ENCODE measurements at regions not wholly inside any gene's neighbourhood (a gene's known extent, or its start where the extent isn't known, plus 50 kb on each side); places are given as distances from the start of the nearest gene placed in this dataset.

- H3K27ac ChIP-seq (replicated peaks in 1 of 4) = no peak overlapping the region
- 63% methylated on average over 3 of the region's 3 CpGs for WGBS
- H3K36me3 ChIP-seq = no peaks in the 10 kb centered on the region
- DNase-seq (ENCODE audit: extremely low spot score) = no peak
- no peak overlapping the region for H3K4me3 ChIP-seq
- no peaks in the 10 kb centered on the region for H3K27me3 ChIP-seq
- H3K4me1 ChIP-seq = no peaks in the 10 kb centered on the region
- intact Hi-C loops (cut with DNase I) = no loop called here
- no peaks in the 10 kb centered on the region for H3K9me3 ChIP-seq
- TF ChIP-seq, protein P1, sequence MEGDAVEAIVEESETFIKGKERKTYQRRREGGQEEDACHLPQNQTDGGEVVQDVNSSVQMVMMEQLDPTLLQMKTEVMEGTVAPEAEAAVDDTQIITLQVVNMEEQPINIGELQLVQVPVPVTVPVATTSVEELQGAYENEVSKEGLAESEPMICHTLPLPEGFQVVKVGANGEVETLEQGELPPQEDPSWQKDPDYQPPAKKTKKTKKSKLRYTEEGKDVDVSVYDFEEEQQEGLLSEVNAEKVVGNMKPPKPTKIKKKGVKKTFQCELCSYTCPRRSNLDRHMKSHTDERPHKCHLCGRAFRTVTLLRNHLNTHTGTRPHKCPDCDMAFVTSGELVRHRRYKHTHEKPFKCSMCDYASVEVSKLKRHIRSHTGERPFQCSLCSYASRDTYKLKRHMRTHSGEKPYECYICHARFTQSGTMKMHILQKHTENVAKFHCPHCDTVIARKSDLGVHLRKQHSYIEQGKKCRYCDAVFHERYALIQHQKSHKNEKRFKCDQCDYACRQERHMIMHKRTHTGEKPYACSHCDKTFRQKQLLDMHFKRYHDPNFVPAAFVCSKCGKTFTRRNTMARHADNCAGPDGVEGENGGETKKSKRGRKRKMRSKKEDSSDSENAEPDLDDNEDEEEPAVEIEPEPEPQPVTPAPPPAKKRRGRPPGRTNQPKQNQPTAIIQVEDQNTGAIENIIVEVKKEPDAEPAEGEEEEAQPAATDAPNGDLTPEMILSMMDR (IDR thresholded peaks at IDR 0.05) = no peak
- TF ChIP-seq POLR2A (IDR thresholded peaks at IDR 0.05; ENCODE audit: low read depth) (no peak), EP300 (IDR thresholded peaks at IDR 0.05) (no peak), POLR2AphosphoS5 (IDR thresholded peaks at IDR 0.05) (no peak)
These were observed 64.7 kb upstream of the ETV1 start for GRCh38 chr7:14054125-14054524.

DNA sequence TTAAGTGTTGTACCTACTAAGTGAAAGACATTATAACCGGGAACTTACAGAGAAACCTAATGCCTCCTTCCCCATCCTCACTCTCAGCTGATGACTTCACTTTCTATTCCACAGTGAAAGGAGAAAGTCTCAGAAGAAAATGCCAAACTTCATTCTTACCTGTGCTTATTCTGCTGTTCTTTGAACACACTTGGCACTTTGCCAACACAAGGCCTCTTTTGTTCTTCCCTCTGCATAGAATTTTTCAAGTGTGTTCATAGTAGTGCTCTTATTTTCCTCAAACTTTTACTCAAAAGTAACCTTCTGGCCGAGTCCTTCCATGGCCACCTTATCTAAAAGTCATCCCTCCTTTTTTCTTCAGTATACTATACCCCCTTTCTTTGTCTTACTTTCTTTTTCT lies 59.4 kb upstream of the ETV1 start:
- DNase-seq (ENCODE audit: extremely low spot score) = no peak
- no peaks in the 10 kb centered on the region for H3K27me3 ChIP-seq
- H3K36me3 ChIP-seq = no peaks in the 10 kb centered on the region
- no peak overlapping the region for H3K27ac ChIP-seq (replicated peaks in 1 of 4)
- no peak for TF ChIP-seq POLR2A (IDR thresholded peaks at IDR 0.05; ENCODE audit: low read depth)
- TF ChIP-seq, protein P1 (IDR thresholded peaks at IDR 0.05) = no peak
- TF ChIP-seq EP300 (IDR thresholded peaks at IDR 0.05) = no peak
- no peak for TF ChIP-seq POLR2AphosphoS5 (IDR thresholded peaks at IDR 0.05)
- no peak overlapping the region for H3K4me3 ChIP-seq
- H3K9me3 ChIP-seq = no peaks in the 10 kb centered on the region
- H3K4me1 ChIP-seq = no peaks in the 10 kb centered on the region
- 89% methylated on average over 2 of the region's 2 CpGs for WGBS
- intact Hi-C loops (cut with DNase I) = no loop called here

GRCh38 chr7:14047709-14048399 lies 58.4 kb upstream of the ETV1 start:
- no peak for TF ChIP-seq EP300 (IDR thresholded peaks at IDR 0.05)
- TF ChIP-seq, protein P1 (IDR thresholded peaks at IDR 0.05) = no peak
- TF ChIP-seq POLR2AphosphoS5 (IDR thresholded peaks at IDR 0.05) = no peak
- TF ChIP-seq POLR2A (IDR thresholded peaks at IDR 0.05; ENCODE audit: low read depth) = no peak
- Histone ChIP-seq H3K4me1 (no peaks in the 10 kb centered on the region), H3K27ac (replicated peaks in 1 of 4) (no peak overlapping the region), H3K36me3 (no peaks in the 10 kb centered on the region), H3K4me3 (no peak overlapping the region), H3K27me3 (no peaks in the 10 kb centered on the region), H3K9me3 (no peaks in the 10 kb centered on the region)
- intact Hi-C loops (cut with DNase I) = no loop called here
- no peak for DNase-seq (ENCODE audit: extremely low spot score)
- 76% methylated on average over 5 of the region's 5 CpGs for WGBS

- Histone ChIP-seq H3K4me3 (no peak overlapping the region), H3K9me3 (no peaks in the 10 kb centered on the region), H3K27me3 (no peaks in the 10 kb centered on the region), H3K36me3 (no peaks in the 10 kb centered on the region), H3K4me1 (no peaks in the 10 kb centered on the region), H3K27ac (replicated peaks in 1 of 4) (no peak overlapping the region)
- intact Hi-C loops (cut with DNase I) = no loop called here
- TF ChIP-seq POLR2AphosphoS5 (IDR thresholded peaks at IDR 0.05) (no peak), EP300 (IDR thresholded peaks at IDR 0.05) (no peak), POLR2A (IDR thresholded peaks at IDR 0.05; ENCODE audit: low read depth) (no peak)
- TF ChIP-seq, protein P1 (IDR thresholded peaks at IDR 0.05) = no peak
- DNase-seq (ENCODE audit: extremely low spot score) = no peak
- WGBS = 91% methylated on average over 3 of the region's 3 CpGs
These were observed 56.2 kb upstream of the ETV1 start for GRCh38 chr7:14045651-14046050.

GRCh38 chr7:14040528-14040927 lies 51.1 kb upstream of the ETV1 start:
- 92% methylated on average over 5 of the region's 5 CpGs for WGBS
- DNase-seq (ENCODE audit: extremely low spot score) = no peak
- no peak overlapping the region for H3K27ac ChIP-seq (replicated peaks in 1 of 4)
- H3K36me3 ChIP-seq = no peaks in the 10 kb centered on the region
- no peak overlapping the region for H3K4me3 ChIP-seq
- intact Hi-C loops (cut with DNase I) = no loop called here
- TF ChIP-seq POLR2A (IDR thresholded peaks at IDR 0.05; ENCODE audit: low read depth) = no peak
- no peak for TF ChIP-seq EP300 (IDR thresholded peaks at IDR 0.05)
- TF ChIP-seq, protein P1 (IDR thresholded peaks at IDR 0.05) = no peak
- TF ChIP-seq POLR2AphosphoS5 (IDR thresholded peaks at IDR 0.05) = no peak
- no peaks in the 10 kb centered on the region for H3K9me3 ChIP-seq
- no peaks in the 10 kb centered on the region for H3K27me3 ChIP-seq
- H3K4me1 ChIP-seq = no peaks in the 10 kb centered on the region

Data from esophagus muscularis mucosa (tissue), 4 donors.